Keratinocyte (primary cell): ENCODE measurements at regions not wholly inside any gene's neighbourhood (a gene's known extent, or its start where the extent isn't known, plus 50 kb on each side); places are given as distances from the start of the nearest gene placed in this dataset.

Experiments used
- DNase-seq: peaks from one replicate; pipeline ENCODE4 v3.0.0-alpha.2; 2011; ENCODE audit warnings: low read depth, missing footprints, low spot score
- FAIRE-seq: peaks from 2 replicates; lab custom pipeline; 2011; peaks lifted over from hg19 to GRCh38; lab: Jason Lieb, UNC
- H2AFZ ChIP-seq: 2 replicates; pipeline ENCODE4 v1.6.0; 2012; ENCODE audit warnings: low read length, control low read depth, inconsistent platforms; ENCODE audit not compliant: control insufficient read depth
- H3K27ac ChIP-seq: 2 replicates; pipeline ENCODE4 v1.5.1; 2011; ENCODE audit warnings: low read length; ENCODE audit not compliant: control insufficient read depth, insufficient read depth
- H3K27me3 ChIP-seq: 3 replicates; pipeline ENCODE4 v1.6.0; 2011; ENCODE audit warnings: low read length; ENCODE audit not compliant: control insufficient read depth, insufficient read depth; ENCODE audit errors: extremely low read depth
- H3K36me3 ChIP-seq, 2 experiments: 2 replicates in 1 of 2; 3 replicates in 1 of 2; pipeline ENCODE4 v1.5.1; 2011; ENCODE audit warnings: low read length in 2 of 2, mild to moderate bottlenecking in 1 of 2; ENCODE audit not compliant: control insufficient read depth in 2 of 2, insufficient read depth in 2 of 2; ENCODE audit errors: extremely low read depth in 1 of 2
- H3K4me1 ChIP-seq: 3 replicates; pipeline ENCODE4 v1.5.1; 2011; ENCODE audit warnings: low read length; ENCODE audit not compliant: control insufficient read depth, insufficient read depth; ENCODE audit errors: extremely low read depth
- H3K4me2 ChIP-seq: 3 replicates; pipeline ENCODE4 v1.6.0; 2011; ENCODE audit warnings: low read depth, low read length; ENCODE audit not compliant: control insufficient read depth, insufficient read depth; ENCODE audit errors: extremely low read depth
- H3K4me3 ChIP-seq, 3 experiments: fragments of 200-600 bp in 1 of 3; sonication (generic) in 1 of 3; 2 replicates in 2 of 3; 3 replicates in 1 of 3; pipeline ENCODE4 v1.5.1; 2011 to 2016; ENCODE audit warnings: low read length in 3 of 3, mild to moderate bottlenecking in 3 of 3, control low read depth in 2 of 3, inconsistent platforms in 1 of 3, low read depth in 1 of 3, mixed read lengths in 1 of 3, mixed run types in 1 of 3, moderate library complexity in 1 of 3; ENCODE audit not compliant: control insufficient read depth in 2 of 3, insufficient read depth in 2 of 3; ENCODE audit errors: extremely low read depth in 1 of 3
- H3K79me2 ChIP-seq: 2 replicates; pipeline ENCODE4 v1.6.0; 2012; ENCODE audit warnings: low read length; ENCODE audit not compliant: control insufficient read depth, insufficient read depth
- H3K9ac ChIP-seq: 3 replicates; pipeline ENCODE4 v1.6.0; 2011; ENCODE audit warnings: low read length; ENCODE audit not compliant: control insufficient read depth, insufficient read depth; ENCODE audit errors: extremely low read depth
- H3K9me1 ChIP-seq: 3 replicates; pipeline ENCODE4 v1.6.0; 2011; ENCODE audit warnings: low read length; ENCODE audit not compliant: control insufficient read depth, insufficient read depth; ENCODE audit errors: extremely low read depth
- H3K9me3 ChIP-seq: 2 replicates; pipeline ENCODE4 v1.5.1; 2012; ENCODE audit warnings: low read depth, low read length; ENCODE audit not compliant: control insufficient read depth
- H4K20me1 ChIP-seq: 3 replicates; pipeline ENCODE4 v1.6.0; 2011; ENCODE audit warnings: low read length; ENCODE audit not compliant: control insufficient read depth, insufficient read depth; ENCODE audit errors: extremely low read depth
- CTCF ChIP-seq, 3 experiments: IDR thresholded peaks in 1 of 3; conservative IDR thresholded peaks in 1 of 3; optimal IDR thresholded peaks in 1 of 3; 2 replicates in 2 of 3; 3 replicates in 1 of 3; pipeline versions ENCODE3 to v1.5.1; 2011; ENCODE audit warnings: low read length in 3 of 3, mild to moderate bottlenecking in 3 of 3, moderate library complexity in 2 of 3, control low read depth in 1 of 3, inconsistent platforms in 1 of 3; ENCODE audit not compliant: insufficient read depth in 2 of 3; ENCODE audit errors: extremely low read depth in 1 of 3
- EZH2 ChIP-seq: IDR thresholded peaks from one replicate; pipeline ENCODE4 v1.6.1; 2012; ENCODE audit warnings: inconsistent platforms, mild to moderate bottlenecking, low read length, moderate library complexity
- dilution Hi-C: fragments of 300-500 bp; cut with MboI; formaldehyde crosslinking; loops from one replicate; pipeline ENCODE4 v1.7.0; 2020; ENCODE audit warnings: low sequenced_read_pairs; ENCODE audit not compliant: extremely low pct_ligation_motif_present

- H3K9ac ChIP-seq, result no peak overlapping the region
- peaks cover 15% of the 10 kb centered on the region for H3K4me1 ChIP-seq
- no peaks in the 10 kb centered on the region for H3K9me3 ChIP-seq
- FAIRE-seq, result no peak
- no peak overlapping the region for H2AFZ ChIP-seq
- H3K79me2 ChIP-seq, result no peaks in the 10 kb centered on the region
- TF ChIP-seq CTCF (optimal IDR thresholded peaks at IDR 0.05 in 1 of 3, IDR thresholded peaks at IDR 0.05 in 1 of 3, conservative IDR thresholded peaks at IDR 0.05 in 1 of 3; ENCODE audit: extremely low read depth in 1 of 3, insufficient read depth in 2 of 3, low read length in 3 of 3) (no peak), EZH2 (no peak)
- H3K4me3 ChIP-seq, result no peak overlapping the region
- no peak overlapping the region for H3K4me2 ChIP-seq
- DNase-seq, result no peak
- H3K9me1 ChIP-seq, result no peaks in the 10 kb centered on the region
- H3K27me3 ChIP-seq, result no peaks in the 10 kb centered on the region
- H3K36me3 ChIP-seq, result peaks cover 0 to 14% of the 10 kb centered on the region in 2 experiments
- no peaks in the 10 kb centered on the region for H4K20me1 ChIP-seq
- H3K27ac ChIP-seq, result no peak overlapping the region
- dilution Hi-C loops, result no loop called here
Observed at GRCh38 chr22:47687776-47688175, 925.3 kb downstream of the TBC1D22A start.

GRCh38 chr22:47687346-47687655 is 924.9 kb downstream of the TBC1D22A start:
- H3K9me1 ChIP-seq, result no peaks in the 10 kb centered on the region
- H3K79me2 ChIP-seq, result no peaks in the 10 kb centered on the region
- FAIRE-seq, result no peak
- no peak overlapping the region for H3K27ac ChIP-seq
- no peaks in the 10 kb centered on the region for H4K20me1 ChIP-seq
- no peak for TF ChIP-seq CTCF (optimal IDR thresholded peaks at IDR 0.05 in 1 of 3, IDR thresholded peaks at IDR 0.05 in 1 of 3, conservative IDR thresholded peaks at IDR 0.05 in 1 of 3; ENCODE audit: extremely low read depth in 1 of 3, insufficient read depth in 2 of 3, low read length in 3 of 3)
- no peak for TF ChIP-seq EZH2
- no peak overlapping the region for H3K9ac ChIP-seq
- no peak for DNase-seq
- peaks cover 15% of the 10 kb centered on the region for H3K4me1 ChIP-seq
- dilution Hi-C loops, result no loop called here
- no peak overlapping the region for H3K4me2 ChIP-seq
- no peak overlapping the region for H2AFZ ChIP-seq
- H3K4me3 ChIP-seq, result no peak overlapping the region
- no peaks in the 10 kb centered on the region for H3K9me3 ChIP-seq
- no peaks in the 10 kb centered on the region for H3K27me3 ChIP-seq
- peaks cover 0 to 14% of the 10 kb centered on the region in 2 experiments for H3K36me3 ChIP-seq
